Endothelial cell of umbilical vein (primary cell): ENCODE measurements at regions not wholly inside any gene's neighbourhood (a gene's known extent, or its start where the extent isn't known, plus 50 kb on each side); places are given as distances from the start of the nearest gene placed in this dataset.

ENCODE experiments used
- BruUV-seq: library from RNA; stranded (reverse); fragments of 400-500 nt; replicated peaks from 2 replicates; lab custom pipeline; 2021; lab: Mats Ljungman, UMichigan
- CTCF ChIA-PET: fragments of 300-600, 350-600 bp; sonication (Branson Sonifier 250); formaldehyde crosslinking; loops from one replicate; lab custom pipeline; 2021; ENCODE audit warnings: antibody characterized with exemption, inconsistent platforms; lab: Charles Lee
- POLR2A ChIA-PET: fragments of 300-600, 350-600 bp; sonication (Branson Sonifier 250); formaldehyde crosslinking; loops from one replicate; lab custom pipeline; 2021; ENCODE audit warnings: antibody characterized with exemption, inconsistent platforms; lab: Charles Lee
- DNase-seq: peaks from one replicate; pipeline ENCODE4 v3.0.0-alpha.2; 2011; ENCODE audit warnings: low read depth, low spot score
- FAIRE-seq: peaks from 2 replicates; lab custom pipeline; 2011; peaks lifted over from hg19 to GRCh38; lab: Jason Lieb, UNC
- H2AFZ ChIP-seq: 2 replicates; pipeline ENCODE4 v1.6.0; 2012; ENCODE audit warnings: low read depth, low read length, control low read depth, inconsistent platforms
- H3K27ac ChIP-seq: 2 replicates; pipeline ENCODE4 v1.5.1; 2011; ENCODE audit warnings: low read depth, mild to moderate bottlenecking, control low read depth, low read length, moderate library complexity; ENCODE audit not compliant: insufficient read depth
- H3K27me3 ChIP-seq, 2 experiments: 2 replicates each; pipeline versions ENCODE4 v1.6.0 to v1.6.1; 2011; ENCODE audit warnings: low read length in 2 of 2, mixed read lengths in 1 of 2; ENCODE audit not compliant: control insufficient read depth in 2 of 2, insufficient read depth in 2 of 2
- H3K36me3 ChIP-seq, 2 experiments: 2 replicates in 1 of 2; 3 replicates in 1 of 2; pipeline ENCODE4 v1.5.1; 2011; ENCODE audit warnings: low read length in 2 of 2, mild to moderate bottlenecking in 1 of 2, moderate library complexity in 1 of 2; ENCODE audit not compliant: control insufficient read depth in 2 of 2, insufficient read depth in 2 of 2; ENCODE audit errors: extremely low read depth in 1 of 2
- H3K4me1 ChIP-seq: 3 replicates; pipeline ENCODE4 v1.5.1; 2011; ENCODE audit warnings: mild to moderate bottlenecking, low read length; ENCODE audit not compliant: control insufficient read depth, insufficient read depth; ENCODE audit errors: extremely low read depth
- H3K4me2 ChIP-seq: 2 replicates; pipeline ENCODE4 v1.6.1; 2011; ENCODE audit warnings: low read length, control low read depth, mixed read lengths; ENCODE audit not compliant: insufficient read depth
- H3K4me3 ChIP-seq, 3 experiments: fragments of 200-600 bp in 1 of 3; sonication (generic), shearing (Covaris generic) in 1 of 3; replicated peaks in 1 of 3; 2 replicates each; pipeline ENCODE4 v1.5.1; 2011 to 2016; ENCODE audit warnings: control low read depth in 3 of 3, low read length in 3 of 3, mild to moderate bottlenecking in 2 of 3, inconsistent platforms in 1 of 3, low read depth in 1 of 3, moderate library complexity in 1 of 3; ENCODE audit not compliant: insufficient read depth in 1 of 3
- H3K79me2 ChIP-seq: 2 replicates; pipeline ENCODE4 v1.6.0; 2012; ENCODE audit warnings: low read length, inconsistent platforms; ENCODE audit not compliant: control insufficient read depth, insufficient read depth
- H3K9ac ChIP-seq: replicated peaks from 2 replicates; pipeline ENCODE3; 2011; ENCODE audit warnings: low read length, control low read depth; ENCODE audit not compliant: insufficient read depth; ENCODE audit errors: extremely low read depth
- H3K9me1 ChIP-seq: replicated peaks from 3 replicates; pipeline ENCODE4 v1.6.0; 2011; ENCODE audit warnings: mild to moderate bottlenecking, low read length; ENCODE audit not compliant: control insufficient read depth, insufficient read depth; ENCODE audit errors: extremely low read depth
- H3K9me3 ChIP-seq: replicated peaks from 2 replicates; pipeline ENCODE4 v1.5.1; 2012; ENCODE audit warnings: low read length, inconsistent platforms; ENCODE audit not compliant: control insufficient read depth, insufficient read depth
- H4K20me1 ChIP-seq: replicated peaks from 2 replicates; pipeline ENCODE3; 2011; ENCODE audit warnings: mild to moderate bottlenecking, low read length; ENCODE audit not compliant: control insufficient read depth, insufficient read depth; ENCODE audit errors: extremely low read depth
- CTCF ChIP-seq, 2 donors: IDR thresholded peaks; 1 replicate in 1 of 2; 2 replicates in 1 of 2; pipeline ENCODE4 v1.5.1; 2011; ENCODE audit warnings: low read length in 2 of 2, mild to moderate bottlenecking in 2 of 2, moderate library complexity in 2 of 2, control low read depth in 1 of 2, inconsistent platforms in 1 of 2, low read depth in 1 of 2; ENCODE audit not compliant: insufficient read depth in 1 of 2; ENCODE audit errors: extremely low read depth in 1 of 2
- EZH2 ChIP-seq: IDR thresholded peaks from 2 replicates; pipeline ENCODE4 v1.6.1; 2012; ENCODE audit warnings: borderline replicate concordance, low read depth, mild to moderate bottlenecking, moderate library complexity, low read length, inconsistent platforms; ENCODE audit not compliant: severe bottlenecking
- FOS ChIP-seq: IDR thresholded peaks from 2 replicates; pipeline ENCODE4 v1.6.1; 2011; ENCODE audit warnings: mild to moderate bottlenecking, low read length, moderate library complexity, borderline replicate concordance; ENCODE audit not compliant: insufficient read depth
- GATA2 ChIP-seq: IDR thresholded peaks from 2 replicates; pipeline ENCODE4 v1.7.0; 2011; ENCODE audit warnings: low read depth, mild to moderate bottlenecking, moderate library complexity, mixed read lengths, low read length; ENCODE audit not compliant: insufficient read length, insufficient read depth
- JUN ChIP-seq: IDR thresholded peaks from 2 replicates; pipeline ENCODE4 v1.6.1; 2011; ENCODE audit warnings: borderline replicate concordance, low read depth; ENCODE audit not compliant: insufficient read length, insufficient read depth
- MAX ChIP-seq: IDR thresholded peaks from 2 replicates; pipeline ENCODE4 v1.6.1; 2011; ENCODE audit not compliant: insufficient read depth, insufficient read length
- MYC ChIP-seq: IDR thresholded peaks from one replicate; pipeline ENCODE4 v1.6.1; 2011; ENCODE audit warnings: mild to moderate bottlenecking, low read depth, low read length
- POLR2A ChIP-seq: IDR thresholded peaks from 2 replicates; pipeline ENCODE4 v1.6.1; 2012; ENCODE audit warnings: low read depth, mild to moderate bottlenecking, control low read depth, low read length
- POLR2AphosphoS5 ChIP-seq: IDR thresholded peaks from 2 replicates; pipeline ENCODE4 v1.6.1; 2012; ENCODE audit warnings: low read depth, mild to moderate bottlenecking, control low read depth, low read length, moderate library complexity; ENCODE audit not compliant: insufficient read depth
- dilution Hi-C: fragments of 300-500 bp; cut with MboI; formaldehyde crosslinking; loops from one replicate; pipeline ENCODE4 v1.15.0; 2019; ENCODE audit warnings: low sequenced_read_pairs; ENCODE audit not compliant: extremely low pct_ligation_motif_present
- intact Hi-C: fragments of 100-400 bp; cut with micrococcal nuclease; formaldehyde crosslinking; loops from one replicate; pipeline ENCODE4 v1.10.0; 2022

- Histone ChIP-seq H3K27me3 (no peaks in the 10 kb centered on the region), H3K9me1 (no peaks in the 10 kb centered on the region), H3K4me1 (no peaks in the 10 kb centered on the region), H3K36me3 (no peaks in the 10 kb centered on the region), H3K4me2 (no peak overlapping the region), H4K20me1 (no peaks in the 10 kb centered on the region), H2AFZ (no peak overlapping the region), H3K79me2 (no peaks in the 10 kb centered on the region), H3K9ac (no peak overlapping the region), H3K9me3 (no peaks in the 10 kb centered on the region), H3K27ac (no peak overlapping the region), H3K4me3 (no peak overlapping the region)
- ChIA-PET CTCF (interaction anchor here (1.1 kb wide), 1 partner anchor 18 kb away, joined by 3 read pairs; no protein-coding TSS in a partner anchor), POLR2A (no interaction called here)
- no TSS peak for BruUV-seq
- DNase-seq, result peak; percentile 6
- FAIRE-seq, result no peak
- intact Hi-C loops, result no loop called here
- TF ChIP-seq JUN (no peak), POLR2AphosphoS5 (no peak), POLR2A (no peak), FOS (no peak), MAX (no peak), GATA2 (no peak), MYC (no peak), EZH2 (no peak), CTCF (IDR thresholded peaks at IDR 0.05; ENCODE audit: extremely low read depth in 1 of 2, insufficient read depth in 1 of 2, low read depth in 1 of 2, low read length in 2 of 2) (no peak)
- dilution Hi-C loops, result no loop called here
Observed at GRCh38 chr6:156598855-156599180, 178.4 kb upstream of the ARID1B start.
